Calu3 (cell line): ENCODE measurements at regions not wholly inside any gene's neighbourhood (a gene's known extent, or its start where the extent isn't known, plus 50 kb on each side); places are given as distances from the start of the nearest gene placed in this dataset.

Source experiments
- BruUV-seq: library from RNA; stranded (reverse); fragments of 400-500 nt; replicated peaks from 2 replicates; lab custom pipeline; 2021; lab: Mats Ljungman, UMichigan
- CTCF ChIA-PET: fragments of 300-600 bp; sonication (Branson Sonifier 250); formaldehyde crosslinking; loops from one replicate; lab custom pipeline; 2022; ENCODE audit warnings: antibody characterized with exemption; lab: Charles Lee
- DNase-seq: peaks from one replicate; pipeline ENCODE4 v3.0.0; 2022
- H3K27ac Mint-ChIP-seq: one replicate; pipeline ENCODE4 v1.8.0; 2022; ENCODE audit warnings: mixed read lengths; ENCODE audit not compliant: unreplicated experiment
- H3K27me3 Mint-ChIP-seq: one replicate; pipeline ENCODE4 v1.8.0; 2022; ENCODE audit warnings: mixed read lengths; ENCODE audit not compliant: unreplicated experiment
- H3K36me3 Mint-ChIP-seq: one replicate; pipeline ENCODE4 v1.8.0; 2022; ENCODE audit warnings: mild to moderate bottlenecking, moderate library complexity, mixed read lengths; ENCODE audit not compliant: insufficient read depth, unreplicated experiment
- H3K4me1 Mint-ChIP-seq: one replicate; pipeline ENCODE4 v1.8.0; 2022; ENCODE audit warnings: mild to moderate bottlenecking, low read depth, mixed read lengths; ENCODE audit not compliant: unreplicated experiment
- H3K4me3 Mint-ChIP-seq: one replicate; pipeline ENCODE4 v1.8.0; 2022; ENCODE audit warnings: mild to moderate bottlenecking, low read depth, moderate library complexity, mixed read lengths; ENCODE audit not compliant: unreplicated experiment
- H3K9me3 Mint-ChIP-seq: one replicate; pipeline ENCODE4 v1.8.0; 2022; ENCODE audit warnings: low read depth, mixed read lengths; ENCODE audit not compliant: unreplicated experiment
- CTCF ChIP-seq: fragments of 200-600 bp; IDR thresholded peaks from one replicate; pipeline ENCODE4 v1.8.0; 2022; ENCODE audit warnings: antibody characterized with exemption; ENCODE audit not compliant: unreplicated experiment
- intact Hi-C: fragments of 100-400 bp; cut with micrococcal nuclease; formaldehyde crosslinking; loops from one replicate; pipeline ENCODE4 v1.10.0; 2022; ENCODE audit not compliant: unreplicated experiment

- CTCF ChIA-PET, result no interaction called here
- DNase-seq, result no peak
- intact Hi-C loops, result no loop called here
Observed at GRCh38 chr10:106189292-106189691, 975.2 kb downstream of the SORCS1 start.

GRCh38 chr10:106185951-106186350 is 978.6 kb downstream of the SORCS1 start:
- Mint-ChIP-seq H3K4me3 (no peak overlapping the region), H3K9me3 (no peaks in the 10 kb centered on the region), H3K36me3 (no peaks in the 10 kb centered on the region), H3K27me3 (no peaks in the 10 kb centered on the region), H3K27ac (no peak overlapping the region), H3K4me1 (no peaks in the 10 kb centered on the region)
- no peak for DNase-seq
- BruUV-seq, result no TSS peak
- no peak for TF ChIP-seq CTCF
- CTCF ChIA-PET, result no interaction called here
- intact Hi-C loops, result no loop called here

More at GRCh38 chr10:106189292-106189691, 975.2 kb downstream of the SORCS1 start:
- TF ChIP-seq CTCF, result no peak
- Mint-ChIP-seq H3K36me3 (no peaks in the 10 kb centered on the region), H3K27ac (no peak overlapping the region), H3K9me3 (peaks cover 2% of the 10 kb centered on the region), H3K27me3 (no peaks in the 10 kb centered on the region), H3K4me1 (no peaks in the 10 kb centered on the region), H3K4me3 (no peak overlapping the region)
- BruUV-seq, result no TSS peak

GRCh38 chr10:106183041-106183440 is 981.5 kb downstream of the SORCS1 start:
- intact Hi-C loops, result no loop called here

GRCh38 chr10:106182542-106182941 is 982.0 kb downstream of the SORCS1 start:
- Mint-ChIP-seq H3K9me3 (no peaks in the 10 kb centered on the region), H3K36me3 (no peaks in the 10 kb centered on the region), H3K4me1 (no peaks in the 10 kb centered on the region), H3K4me3 (no peak overlapping the region), H3K27ac (no peak overlapping the region), H3K27me3 (no peaks in the 10 kb centered on the region)
- no TSS peak for BruUV-seq
- no peak for DNase-seq
- intact Hi-C loops, result no loop called here
- CTCF ChIA-PET, result no interaction called here
- no peak for TF ChIP-seq CTCF

More at GRCh38 chr10:106183041-106183440, 981.5 kb downstream of the SORCS1 start:
- no peaks in the 10 kb centered on the region for H3K9me3 Mint-ChIP-seq
- DNase-seq, result no peak
- no peak for TF ChIP-seq CTCF
- H3K27me3 Mint-ChIP-seq, result no peaks in the 10 kb centered on the region
- BruUV-seq, result no TSS peak
- no peak overlapping the region for H3K4me3 Mint-ChIP-seq
- no peaks in the 10 kb centered on the region for H3K4me1 Mint-ChIP-seq
- no peak overlapping the region for H3K27ac Mint-ChIP-seq
- no peaks in the 10 kb centered on the region for H3K36me3 Mint-ChIP-seq
- CTCF ChIA-PET, result no interaction called here
